ENCODE measurements at regions not wholly inside any gene's neighbourhood (a gene's known extent, or its start where the extent isn't known, plus 50 kb on each side); places are given as distances from the start of the nearest gene placed in this dataset.
A peak's percentile ranks its signal among the peaks of the same experiment; 100 is the strongest.
"Not testable (repeated sequence)": the region's sequence is repeated elsewhere in the genome, so short reads cannot be mapped to it uniquely, and the experiment has no call there.

- no peak for DNase-seq (ENCODE audit: low read depth)
These were observed 308.9 kb upstream of the FOXQ1 start for GRCh38 chr6:1002989-1003388.

GRCh38 chr6:1001655-1002349 is 308.9 kb upstream of the EXOC2 start:
- DNase-seq (ENCODE audit: low read depth): no peak

- no peak for DNase-seq (ENCODE audit: low read depth)
These were observed 306.6 kb upstream of the EXOC2 start for GRCh38 chr6:999552-999951.

- no peak for DNase-seq (ENCODE audit: low read depth)
These were observed 305.6 kb upstream of the EXOC2 start for GRCh38 chr6:998551-998950.

- no peak for DNase-seq (ENCODE audit: low read depth)
These were observed 303.4 kb upstream of the EXOC2 start for GRCh38 chr6:996271-996852.

- no peak for DNase-seq (ENCODE audit: low read depth)
These were observed 298.3 kb upstream of the EXOC2 start for GRCh38 chr6:991192-991591.

- DNase-seq (ENCODE audit: low read depth): no peak
These were observed 291.1 kb upstream of the EXOC2 start for GRCh38 chr6:984031-984430.

GRCh38 chr6:978937-979685 is 286.2 kb upstream of the EXOC2 start:
- DNase-seq (ENCODE audit: low read depth): no peak

GRCh38 chr6:977226-977625 is 284.3 kb upstream of the EXOC2 start:
- DNase-seq (ENCODE audit: low read depth): not testable (repeated sequence)

GRCh38 chr6:971981-972640 is 279.2 kb upstream of the EXOC2 start:
- no peak for DNase-seq (ENCODE audit: low read depth)

GRCh38 chr6:968791-969190 is 275.9 kb upstream of the EXOC2 start:
- no peak for DNase-seq (ENCODE audit: low read depth)

GRCh38 chr6:967701-968100 is 274.8 kb upstream of the EXOC2 start:
- DNase-seq (ENCODE audit: low read depth): no peak

GRCh38 chr6:965343-965742 is 272.4 kb upstream of the EXOC2 start:
- DNase-seq (ENCODE audit: low read depth): no peak

GRCh38 chr6:963456-963855 is 270.5 kb upstream of the EXOC2 start:
- no peak for DNase-seq (ENCODE audit: low read depth)

- no peak for DNase-seq (ENCODE audit: low read depth)
These were observed 268.5 kb upstream of the EXOC2 start for GRCh38 chr6:961407-961960.

- DNase-seq (ENCODE audit: low read depth): no peak
These were observed 267.4 kb upstream of the EXOC2 start for GRCh38 chr6:960356-960755.

- peak; percentile 76 for DNase-seq (ENCODE audit: low read depth)
These were observed 265.5 kb upstream of the EXOC2 start for GRCh38 chr6:958488-958887.

- DNase-seq (ENCODE audit: low read depth): no peak
These were observed 258.7 kb upstream of the EXOC2 start for GRCh38 chr6:951399-952181.

- no peak for DNase-seq (ENCODE audit: low read depth)
These were observed 254.4 kb upstream of the EXOC2 start for GRCh38 chr6:947235-947934.

GRCh38 chr6:946546-946945 is 253.6 kb upstream of the EXOC2 start:
- DNase-seq (ENCODE audit: low read depth): no peak
